NCI-H146 treated with DMSO at 0.1 percent for 48 hours (cell line): ENCODE measurements at regions not wholly inside any gene's neighbourhood (a gene's known extent, or its start where the extent isn't known, plus 50 kb on each side); places are given as distances from the start of the nearest gene placed in this dataset.
A peak's percentile ranks its signal among the peaks of the same experiment; 100 is the strongest.

Experiments
- DNase-seq: peaks from one replicate; lab custom pipeline; 2025; ENCODE audit not compliant: unreplicated experiment; lab: John Stamatoyannopoulos, UW

DNA sequence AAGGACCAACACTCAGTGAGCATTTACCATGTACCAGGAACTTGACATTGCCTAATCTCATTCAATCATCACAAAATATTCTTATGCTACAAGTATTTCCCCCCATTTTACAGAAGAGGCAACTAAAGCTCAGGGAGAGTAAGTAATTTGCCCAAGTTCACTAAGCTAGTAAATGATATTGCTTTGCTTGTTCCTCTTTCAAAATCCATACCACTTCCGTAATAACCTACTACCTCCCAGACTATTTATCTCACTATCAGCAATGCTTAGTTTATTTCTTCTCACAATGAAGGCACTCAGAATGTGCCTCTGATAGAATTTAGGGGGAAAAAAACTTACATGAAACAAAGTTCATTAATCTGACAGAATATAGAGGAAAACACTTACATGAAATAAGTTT, 1070.9 kb upstream of the FANCL start:
- no peak for DNase-seq

DNA sequence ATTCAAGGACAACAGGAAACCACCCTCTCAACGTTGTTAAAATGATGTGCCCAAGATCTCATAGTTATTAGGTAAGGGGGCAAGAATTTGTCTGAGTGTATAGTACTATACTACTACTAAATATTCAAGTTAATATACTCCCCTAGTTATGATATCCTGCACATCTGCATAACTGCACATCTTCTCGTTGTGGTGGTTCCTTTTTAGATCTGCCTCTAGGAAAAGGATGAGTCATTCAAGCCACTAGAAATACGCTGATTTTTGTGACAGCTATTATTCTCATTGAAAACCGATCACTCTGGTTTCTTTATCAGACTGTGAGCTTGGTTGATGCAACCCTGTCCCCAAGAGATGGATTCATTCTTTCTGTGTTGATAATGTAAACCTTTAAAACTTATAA, 1067.0 kb upstream of the FANCL start:
- DNase-seq = no peak

DNA sequence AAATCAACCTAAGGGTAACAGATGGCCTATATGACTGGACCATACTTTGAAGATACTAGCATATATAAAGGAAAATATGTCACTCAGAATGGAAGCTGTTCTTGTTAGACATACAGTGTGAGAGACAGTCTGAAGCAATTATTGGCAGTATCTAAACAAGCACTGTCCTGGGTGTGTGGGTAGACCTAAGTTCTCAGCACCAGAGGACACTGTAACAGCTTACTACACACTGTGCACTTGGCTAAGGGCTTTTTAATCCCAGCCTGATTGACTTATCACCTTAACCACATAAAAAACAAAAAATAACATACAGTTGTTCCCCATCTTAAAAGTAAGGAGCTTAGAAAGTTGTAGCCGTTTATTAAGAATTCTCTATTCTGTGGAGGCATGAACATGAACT, 1066.1 kb upstream of the FANCL start:
- DNase-seq = no peak

GRCh38 chr2:59303272-59303671, 1062.1 kb upstream of the FANCL start:
- no peak for DNase-seq

GRCh38 chr2:59302683-59303082, 1061.6 kb upstream of the FANCL start:
- no peak for DNase-seq

DNA sequence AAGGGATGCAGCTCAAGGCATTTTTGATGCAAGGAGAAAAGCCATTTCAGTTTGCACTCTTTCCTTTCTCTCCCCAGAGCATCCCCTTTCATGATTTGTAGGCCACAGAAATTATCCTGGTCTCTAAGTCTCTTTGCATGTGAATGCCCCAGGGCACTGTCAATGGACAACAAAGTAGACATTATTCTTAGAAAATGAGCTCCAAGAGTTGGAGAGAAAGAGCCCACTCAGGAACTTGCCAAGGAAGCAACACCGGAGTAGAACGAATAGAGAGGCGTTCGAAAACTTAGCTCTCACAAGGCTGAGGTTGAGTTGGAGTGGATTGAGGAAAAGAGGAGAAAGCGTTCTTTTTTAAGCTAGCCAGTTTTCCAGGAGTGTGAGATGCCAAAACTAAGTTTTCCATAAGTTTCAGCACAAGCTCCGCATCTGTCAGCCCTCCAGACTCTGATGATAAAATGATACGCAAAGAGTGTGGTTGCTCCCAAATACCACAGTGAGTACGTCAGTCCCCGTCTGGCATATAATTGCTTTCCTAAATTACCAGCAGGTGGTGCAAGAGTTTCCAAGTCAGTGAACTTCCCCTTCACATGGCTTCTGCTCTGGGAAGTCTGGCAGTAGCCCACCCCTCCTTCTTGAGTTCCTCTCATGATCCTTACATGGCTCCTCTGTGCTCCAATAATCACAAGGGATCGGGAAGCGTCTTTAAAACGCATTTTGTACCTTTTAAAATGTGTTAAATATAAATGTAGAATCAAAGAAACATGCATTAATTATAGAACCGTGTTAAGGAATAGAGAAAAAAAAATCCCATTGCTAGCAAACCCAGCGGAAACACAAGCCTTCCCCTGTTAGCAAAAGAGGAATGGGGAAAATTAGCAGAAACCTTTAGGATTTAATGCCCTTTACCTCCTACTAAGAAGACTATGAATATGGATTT, 1060.6 kb upstream of the FANCL start:
- peak; percentile 35 for DNase-seq

DNA sequence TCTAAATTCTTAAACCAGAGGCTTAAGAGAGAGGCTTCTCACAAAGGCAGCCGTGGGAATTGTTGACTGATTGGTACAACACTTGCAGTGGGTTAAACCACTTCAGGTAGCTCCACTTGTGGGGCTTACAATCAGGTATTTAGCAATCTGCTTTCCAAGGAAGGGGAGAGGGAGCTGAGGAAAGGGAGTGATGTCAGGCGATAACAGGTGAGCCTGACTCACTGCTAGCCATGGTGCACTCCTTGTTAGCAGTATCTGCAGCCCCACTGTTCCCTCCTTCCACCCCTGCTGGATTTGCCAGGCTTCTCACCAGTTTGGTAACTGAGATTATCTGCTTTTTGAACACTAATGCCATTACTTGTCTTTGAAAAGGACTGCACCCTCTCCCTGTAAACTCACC, 1056.7 kb upstream of the FANCL start:
- DNase-seq = no peak

- DNase-seq = no peak
Measured at GRCh38 chr2:59296279-59296678, 1055.2 kb upstream of the FANCL start.

DNA sequence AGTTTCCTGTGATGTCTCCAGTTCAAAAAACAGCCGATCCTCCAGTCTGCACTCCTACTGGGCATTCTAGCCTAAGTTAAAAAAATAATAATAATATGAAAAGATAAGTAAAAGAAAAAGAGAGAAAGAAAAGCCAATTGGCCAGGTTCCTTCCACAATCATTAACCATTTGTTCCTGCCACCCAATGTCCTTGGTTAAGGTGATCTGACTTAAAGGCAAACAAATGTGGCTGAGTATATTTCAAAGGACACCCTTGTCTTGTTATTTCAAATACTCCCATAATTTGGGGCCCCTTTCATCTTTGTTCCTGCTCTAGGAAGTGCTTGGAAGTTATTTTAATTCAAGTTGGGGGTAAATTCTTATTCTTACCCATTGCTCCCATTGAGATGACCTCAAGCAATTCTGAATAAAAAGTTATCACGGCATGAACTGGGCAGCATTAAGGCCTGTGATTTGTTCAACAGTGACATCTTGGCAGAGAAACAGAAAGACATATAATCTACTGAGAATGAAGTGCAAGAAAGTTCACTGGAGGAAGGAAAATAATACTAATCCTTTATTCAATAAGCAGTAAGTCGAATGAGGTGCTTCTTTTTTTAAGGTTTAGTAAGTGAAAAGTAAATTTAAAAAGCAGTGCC, 1054.5 kb upstream of the FANCL start:
- DNase-seq = no peak

DNA sequence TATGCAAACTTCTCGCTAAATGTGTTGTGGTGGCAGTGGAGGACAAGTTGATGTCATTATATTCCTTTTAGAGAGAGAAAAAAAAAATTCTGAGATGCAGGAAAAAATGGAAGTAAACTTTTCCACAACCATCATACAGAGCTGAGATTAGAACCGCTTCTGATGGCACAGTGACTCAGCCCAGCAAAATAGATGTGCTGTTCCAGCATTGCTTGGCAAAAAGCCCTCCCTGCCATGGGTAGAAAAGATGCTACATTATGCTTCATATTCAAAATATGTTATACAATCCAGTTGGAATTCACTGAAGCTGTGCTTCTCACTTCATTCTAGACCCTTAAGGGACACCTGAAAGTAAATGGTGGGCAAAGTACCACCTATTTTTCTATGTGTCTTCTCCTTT, 1047.6 kb upstream of the FANCL start:
- no peak for DNase-seq

DNA sequence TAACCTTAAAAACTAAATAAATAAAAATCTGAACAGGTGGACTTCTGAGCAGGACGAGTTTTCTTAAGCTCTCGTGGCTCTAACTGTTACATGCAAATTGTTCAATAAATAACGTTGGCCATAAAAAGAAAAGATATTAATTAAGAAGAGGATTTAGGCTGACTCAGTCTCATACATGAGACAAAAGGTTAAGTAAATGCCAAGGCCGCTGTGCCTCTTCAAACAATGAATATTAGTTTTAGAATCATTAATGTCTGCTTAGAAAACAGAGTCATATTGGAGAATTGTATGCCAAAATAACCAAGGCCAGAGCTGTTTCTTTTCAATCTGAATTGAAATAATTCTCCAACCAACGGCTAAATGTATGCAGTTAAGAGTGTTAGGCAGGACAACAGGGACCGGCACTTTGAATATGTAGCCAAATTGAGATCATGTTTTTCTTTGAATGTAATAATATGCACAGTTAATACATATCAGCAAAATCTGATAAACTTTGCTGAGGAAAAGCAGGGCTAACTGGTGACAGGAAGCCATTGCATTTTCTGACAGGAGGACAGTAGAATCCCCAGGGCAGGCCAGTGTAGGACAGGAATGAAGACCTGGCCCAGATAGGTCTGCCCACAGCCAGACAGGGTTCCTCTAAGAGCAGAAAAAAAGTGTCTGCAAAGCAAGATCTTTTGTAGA, 1041.4 kb upstream of the FANCL start:
- no peak for DNase-seq

- DNase-seq = no peak
Measured at GRCh38 chr2:59277671-59278070, 1036.5 kb upstream of the FANCL start.

DNA sequence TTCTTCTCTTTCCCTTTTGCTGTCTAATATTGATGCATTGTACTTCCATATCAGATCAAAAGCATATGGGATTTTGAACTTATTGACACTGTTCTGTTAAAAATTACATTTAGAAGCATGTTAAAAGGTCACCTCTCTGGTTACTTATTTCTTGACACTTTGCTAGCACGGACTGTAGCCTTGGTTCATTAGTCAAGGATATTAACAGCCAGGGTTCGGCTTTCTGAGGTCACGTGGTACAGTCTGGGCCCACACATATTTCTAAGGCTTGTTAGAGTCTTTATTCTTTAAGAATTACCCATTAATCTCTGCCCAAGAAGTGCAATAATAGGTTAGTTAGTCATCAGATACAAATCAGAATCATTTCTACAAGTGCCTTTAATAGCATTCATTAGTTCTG, 1035.8 kb upstream of the FANCL start:
- DNase-seq = no peak

DNA sequence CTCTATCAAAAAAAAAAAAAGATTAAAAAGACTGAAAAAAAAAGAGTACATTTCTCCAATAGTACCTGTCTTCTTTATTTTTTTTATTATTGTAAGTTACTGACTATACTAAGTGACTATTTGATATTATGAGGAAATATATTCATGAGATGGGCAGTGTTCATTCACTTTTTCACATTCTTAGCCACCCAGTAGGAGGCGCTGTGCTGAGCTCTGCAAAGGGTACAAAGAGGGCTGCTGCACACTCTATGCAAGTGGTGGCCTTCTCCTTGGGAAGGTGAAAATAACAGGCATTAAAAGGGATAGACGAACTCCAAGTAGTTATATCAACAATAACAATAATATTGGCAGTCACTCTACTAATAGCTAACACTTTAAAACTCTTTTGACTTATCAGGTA, 1034.9 kb upstream of the FANCL start:
- no peak for DNase-seq

- no peak for DNase-seq
Measured at GRCh38 chr2:59266453-59266852, 1025.3 kb upstream of the FANCL start.

GRCh38 chr2:59259913-59260312, 1018.8 kb upstream of the FANCL start:
- DNase-seq = no peak

DNA sequence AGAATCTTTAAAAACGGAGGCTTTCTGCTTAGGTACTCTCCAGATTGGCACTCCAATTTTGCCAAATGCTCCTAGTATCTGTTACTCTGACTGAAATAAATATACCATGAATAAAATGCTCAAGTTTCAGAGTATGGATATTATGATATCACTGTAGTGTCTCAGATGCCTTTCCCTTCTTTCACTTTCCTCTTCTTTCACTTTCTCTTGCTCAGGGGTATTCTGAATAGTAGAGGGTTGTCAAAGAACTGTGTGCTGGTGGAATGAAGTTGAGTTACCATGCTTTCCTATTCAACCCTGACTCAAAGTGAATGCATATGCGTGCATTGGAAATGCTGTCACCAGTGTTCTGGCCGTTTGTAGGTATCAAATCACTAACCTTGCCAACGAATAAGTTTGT, 1015.2 kb upstream of the FANCL start:
- no peak for DNase-seq

DNA sequence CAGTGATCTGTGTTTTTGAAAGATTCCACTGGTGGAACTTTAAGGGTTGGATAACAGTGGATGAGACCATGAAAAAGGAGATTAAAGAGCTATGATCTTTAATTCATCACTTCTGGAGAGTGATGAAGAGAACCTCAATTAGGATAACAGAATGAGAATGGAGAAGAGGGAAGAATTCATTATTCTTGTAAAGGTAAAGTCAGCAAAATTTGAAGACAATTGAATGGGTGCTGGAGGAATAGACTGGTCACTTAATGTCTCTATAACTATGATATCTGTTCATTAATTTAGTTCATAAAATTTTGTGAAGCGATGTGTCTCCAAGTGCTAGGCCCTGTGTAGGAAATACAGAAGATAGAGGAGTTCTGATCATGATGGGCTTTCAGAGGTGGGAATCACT, 1013.2 kb upstream of the FANCL start:
- no peak for DNase-seq

- DNase-seq = no peak
Measured at GRCh38 chr2:59250307-59250677, 1009.2 kb upstream of the FANCL start.

DNA sequence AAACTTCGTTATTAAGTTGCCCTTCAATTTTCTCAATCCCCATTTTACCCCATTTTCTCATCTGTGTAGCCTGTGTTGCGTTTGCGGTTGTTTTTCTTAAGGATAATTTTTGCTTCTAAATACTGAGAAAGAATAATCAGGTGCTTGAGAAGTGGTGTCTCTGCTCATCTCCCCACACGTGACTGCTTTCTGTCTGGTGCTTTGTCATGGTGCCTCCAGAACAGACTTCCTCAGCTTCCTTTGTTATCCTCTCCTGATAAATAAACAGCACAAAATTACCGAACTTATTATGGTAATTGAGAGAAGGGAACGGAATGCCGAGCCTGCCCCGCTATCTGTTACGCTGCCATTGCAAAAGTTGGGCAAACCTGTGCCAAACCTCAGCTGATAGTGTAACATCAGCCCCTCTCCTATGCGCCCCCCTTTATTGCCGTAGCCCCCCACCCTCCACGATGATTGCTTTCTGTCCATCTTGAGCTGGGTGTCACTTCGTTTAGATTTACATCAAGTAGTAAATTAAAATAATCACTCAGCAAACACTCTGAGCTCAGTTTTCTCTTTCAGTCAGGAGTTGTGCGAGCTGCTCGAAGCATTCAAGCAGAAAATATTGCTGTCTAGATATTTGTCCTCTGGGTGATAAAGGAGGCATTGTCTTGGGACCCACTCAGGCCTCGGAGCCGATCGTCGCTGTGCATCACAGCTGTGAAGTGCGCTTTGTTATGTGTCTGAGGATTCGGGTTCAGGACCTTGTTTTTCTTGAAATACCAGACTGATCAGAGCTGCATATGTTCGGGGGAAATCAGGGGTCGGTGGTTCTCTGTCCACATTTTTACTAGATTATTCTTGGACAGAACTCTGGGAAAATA, 1008.5 kb upstream of the FANCL start:
- DNase-seq = peak; percentile 77

- DNase-seq = no peak
Measured at GRCh38 chr2:59239146-59239545, 998.0 kb upstream of the FANCL start.
